H7 (cell line): ENCODE measurements at regions not wholly inside any gene's neighbourhood (a gene's known extent, or its start where the extent isn't known, plus 50 kb on each side); places are given as distances from the start of the nearest gene placed in this dataset.

Experiments used
- DNase-seq: peaks from one replicate; pipeline ENCODE4 v3.0.0; 2012
- H3K27me3 ChIP-seq: 2 replicates; pipeline ENCODE4 v1.6.0; 2011; ENCODE audit warnings: mild to moderate bottlenecking, low read length; ENCODE audit not compliant: control insufficient read depth, insufficient read depth
- H3K36me3 ChIP-seq: replicated peaks from 2 replicates; pipeline ENCODE4 v1.5.1; 2011; ENCODE audit warnings: low read length; ENCODE audit not compliant: control insufficient read depth, insufficient read depth
- H3K4me3 ChIP-seq: 2 replicates; pipeline ENCODE4 v1.5.1; 2011; ENCODE audit warnings: low read depth, mild to moderate bottlenecking, control low read depth, low read length, moderate library complexity; ENCODE audit not compliant: insufficient read depth

- no peak overlapping the region for H3K4me3 ChIP-seq
- no peak for DNase-seq
- no peaks in the 10 kb centered on the region for H3K27me3 ChIP-seq
- H3K36me3 ChIP-seq, result no peaks in the 10 kb centered on the region
These were observed 488.6 kb upstream of the PODXL start for GRCh38 chr7:132045002-132045401.

DNA sequence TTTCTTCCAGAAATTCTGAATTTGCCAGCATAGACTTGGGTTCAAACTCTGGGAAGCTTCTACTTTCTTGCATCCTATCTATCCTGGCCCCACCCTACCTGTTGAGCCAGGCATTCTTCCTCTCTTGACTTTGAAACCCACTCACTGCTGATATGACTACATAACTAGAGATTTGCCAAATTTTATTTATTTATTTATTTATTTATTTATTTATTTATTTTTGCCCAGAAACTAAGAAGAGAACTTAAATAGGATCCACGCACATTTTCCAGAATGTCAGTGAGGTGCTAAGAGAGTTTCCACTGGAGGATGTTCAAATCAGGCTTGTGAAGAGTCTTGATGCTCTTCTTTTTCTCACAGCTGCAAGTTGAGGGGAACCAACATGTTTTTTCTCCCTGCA, 487.8 kb upstream of the PODXL start:
- Histone ChIP-seq H3K36me3 (no peaks in the 10 kb centered on the region), H3K4me3 (no peak overlapping the region)
- no peak for DNase-seq

GRCh38 chr7:132041108-132041507, 484.7 kb upstream of the PODXL start:
- H3K4me3 ChIP-seq, result no peak overlapping the region
- no peaks in the 10 kb centered on the region for H3K36me3 ChIP-seq
- no peaks in the 10 kb centered on the region for H3K27me3 ChIP-seq
- no peak for DNase-seq

More for the DNA sequence above, 487.8 kb upstream of the PODXL start:
- no peaks in the 10 kb centered on the region for H3K27me3 ChIP-seq

DNA sequence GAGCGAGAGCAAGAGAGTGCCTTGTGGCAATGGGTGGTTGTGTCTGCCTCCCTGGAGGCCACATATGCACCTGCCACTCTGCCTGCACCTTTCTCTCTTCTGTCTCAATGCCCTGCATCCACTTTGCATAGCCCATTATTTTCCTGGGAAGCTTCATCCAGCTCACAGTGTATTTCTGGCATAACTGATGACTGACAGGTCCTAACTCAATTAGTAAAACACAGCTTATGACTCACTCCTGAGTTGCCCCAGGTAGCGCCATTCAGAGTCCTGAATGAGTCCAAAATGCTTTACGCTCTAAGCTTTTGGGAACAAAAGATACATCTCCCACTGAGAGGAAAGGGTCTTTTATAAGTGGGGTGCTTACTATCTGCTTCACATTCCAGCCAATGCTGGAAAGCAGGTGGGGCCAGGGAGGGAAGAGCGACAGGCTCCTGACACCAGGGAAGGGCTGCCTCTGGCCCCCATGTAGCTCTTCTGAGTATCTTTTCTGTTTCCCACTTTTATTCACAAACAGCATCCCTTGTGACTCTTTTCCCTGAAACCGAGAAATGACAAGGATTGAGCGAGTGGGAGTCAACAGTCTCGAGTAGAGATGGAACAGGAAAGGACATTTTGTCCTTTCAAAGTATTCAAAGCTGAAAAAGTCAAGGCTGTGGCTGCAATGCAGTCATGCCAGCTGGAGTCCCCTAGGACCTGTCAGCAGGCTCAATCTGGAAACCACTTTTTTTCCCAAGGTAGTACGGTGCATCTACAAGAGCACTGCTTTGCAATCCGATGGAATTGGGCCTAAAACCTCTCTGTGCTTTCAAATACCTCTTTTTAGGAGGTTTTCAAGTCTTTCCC, 479.3 kb upstream of the PODXL start:
- Histone ChIP-seq H3K36me3 (no peaks in the 10 kb centered on the region), H3K4me3 (no peak overlapping the region), H3K27me3 (no peaks in the 10 kb centered on the region)
- no peak for DNase-seq

GRCh38 chr7:132034748-132035416, 478.5 kb upstream of the PODXL start:
- no peak for DNase-seq
- Histone ChIP-seq H3K27me3 (no peaks in the 10 kb centered on the region), H3K36me3 (no peaks in the 10 kb centered on the region), H3K4me3 (no peak overlapping the region)

DNA sequence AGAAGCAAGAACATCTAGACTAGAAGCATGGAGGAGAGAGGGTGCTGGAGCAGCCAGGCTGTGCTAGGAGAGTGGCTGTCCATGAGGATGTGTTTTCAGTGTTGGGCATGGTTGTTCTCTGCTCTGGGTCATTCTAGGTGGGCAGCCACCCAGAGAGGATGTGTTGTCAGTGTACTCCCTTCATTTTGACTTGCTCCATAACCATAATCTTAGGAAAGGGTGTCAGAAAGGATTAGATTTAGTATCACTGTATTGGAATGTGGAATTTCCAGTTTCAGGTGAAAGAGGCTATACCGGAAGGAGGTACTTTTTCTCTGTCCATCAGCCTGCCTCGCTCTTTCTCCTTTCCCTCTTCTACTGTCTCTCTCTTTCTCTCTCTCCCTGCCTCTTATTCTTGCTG, 474.5 kb upstream of the PODXL start:
- Histone ChIP-seq H3K27me3 (no peaks in the 10 kb centered on the region; the same call in 1 of the 2 replicates), H3K36me3 (no peaks in the 10 kb centered on the region), H3K4me3 (no peak overlapping the region)
- DNase-seq, result no peak

- no peaks in the 10 kb centered on the region for H3K36me3 ChIP-seq
- no peak overlapping the region for H3K4me3 ChIP-seq
- H3K27me3 ChIP-seq, result no peaks in the 10 kb centered on the region; the same call in 1 of the 2 replicates
- no peak for DNase-seq
These were observed 473.7 kb upstream of the PODXL start for GRCh38 chr7:132030086-132030568.

DNA sequence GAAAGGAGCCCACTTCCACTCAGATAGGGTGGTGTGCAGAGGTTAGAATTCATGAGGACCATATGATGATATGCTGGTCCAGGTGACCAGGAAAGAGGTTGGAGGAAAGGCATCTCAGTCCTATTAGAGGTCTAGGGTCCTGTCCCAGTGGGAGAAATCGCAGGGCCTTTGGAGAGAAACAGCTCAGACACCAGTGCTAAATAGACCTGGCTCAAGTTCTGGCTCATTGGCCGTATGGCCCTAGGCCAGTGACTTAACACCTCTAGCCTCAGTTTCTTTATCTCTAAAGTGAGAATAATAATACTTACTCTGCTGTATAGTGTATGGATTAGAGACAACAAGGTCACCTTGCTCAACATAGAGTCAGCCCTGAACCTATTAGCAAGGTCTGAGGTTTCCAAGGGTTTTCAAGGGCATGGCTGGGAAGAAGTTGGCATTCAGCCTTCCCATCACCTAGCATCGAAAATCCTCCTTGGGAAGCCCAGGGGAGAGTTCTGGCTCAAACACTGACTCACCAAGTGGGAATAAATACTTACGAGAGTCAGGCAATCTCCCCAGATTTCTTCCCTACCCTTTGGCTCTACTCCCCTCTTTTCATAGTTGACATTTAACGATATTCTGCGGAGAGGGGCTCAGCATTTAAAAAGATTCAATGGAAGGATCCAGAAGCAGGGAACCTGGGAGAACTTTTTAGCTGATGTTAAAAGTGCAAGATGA, 473.1 kb upstream of the PODXL start:
- H3K4me3 ChIP-seq, result no peak overlapping the region
- H3K36me3 ChIP-seq, result no peaks in the 10 kb centered on the region
- no peak for DNase-seq
- H3K27me3 ChIP-seq, result no peaks in the 10 kb centered on the region; the same call in 1 of the 2 replicates

- H3K4me3 ChIP-seq, result no peak overlapping the region
- H3K27me3 ChIP-seq, result no peaks in the 10 kb centered on the region; the same call in 1 of the 2 replicates
- H3K36me3 ChIP-seq, result no peaks in the 10 kb centered on the region
- no peak for DNase-seq
These were observed 471.9 kb upstream of the PODXL start for GRCh38 chr7:132028144-132028920.

DNA sequence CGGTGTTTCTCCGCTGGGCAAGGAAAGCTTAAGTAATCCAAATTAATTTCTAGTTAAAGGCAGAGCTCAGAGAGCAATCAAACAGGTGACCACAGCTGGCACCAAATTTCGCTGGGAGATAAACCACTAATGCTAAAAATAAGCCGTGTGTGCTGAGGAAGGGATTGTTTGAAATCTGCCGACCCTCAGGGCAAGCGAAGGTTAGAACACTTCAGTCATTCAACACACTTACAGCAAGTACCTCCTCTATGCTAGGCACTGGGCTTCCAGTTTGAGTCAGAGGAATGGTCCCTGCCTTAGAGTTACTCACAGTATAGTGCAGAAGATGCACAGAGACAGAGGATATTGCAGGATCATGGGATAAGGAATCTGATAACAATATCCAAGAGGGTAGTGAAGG, 467.9 kb upstream of the PODXL start:
- Histone ChIP-seq H3K36me3 (no peaks in the 10 kb centered on the region), H3K27me3 (no peaks in the 10 kb centered on the region; the same call in 1 of the 2 replicates), H3K4me3 (no peak overlapping the region)
- no peak for DNase-seq

DNA sequence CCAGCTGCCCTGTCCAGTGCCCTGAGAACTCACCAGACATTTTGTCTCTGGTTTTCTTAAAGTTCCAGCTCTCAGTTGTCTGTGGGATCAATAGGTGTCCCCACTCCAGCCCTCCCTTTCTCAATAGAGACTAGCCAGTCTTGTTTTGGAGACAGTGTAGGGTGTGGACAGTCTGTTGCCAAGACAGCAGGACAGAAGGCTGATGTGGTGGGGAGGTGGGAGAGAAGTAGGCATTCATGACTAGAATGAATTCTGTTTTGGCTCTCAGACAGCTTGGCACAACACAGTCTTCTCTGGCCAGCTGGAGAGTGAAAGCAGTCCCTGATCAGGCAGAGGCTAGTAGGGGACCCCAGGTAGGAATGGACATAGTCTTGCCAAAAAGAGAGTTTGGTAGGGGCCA, 467.0 kb upstream of the PODXL start:
- Histone ChIP-seq H3K27me3 (no peaks in the 10 kb centered on the region; the same call in 1 of the 2 replicates), H3K4me3 (no peak overlapping the region)
- no peak for DNase-seq

DNA sequence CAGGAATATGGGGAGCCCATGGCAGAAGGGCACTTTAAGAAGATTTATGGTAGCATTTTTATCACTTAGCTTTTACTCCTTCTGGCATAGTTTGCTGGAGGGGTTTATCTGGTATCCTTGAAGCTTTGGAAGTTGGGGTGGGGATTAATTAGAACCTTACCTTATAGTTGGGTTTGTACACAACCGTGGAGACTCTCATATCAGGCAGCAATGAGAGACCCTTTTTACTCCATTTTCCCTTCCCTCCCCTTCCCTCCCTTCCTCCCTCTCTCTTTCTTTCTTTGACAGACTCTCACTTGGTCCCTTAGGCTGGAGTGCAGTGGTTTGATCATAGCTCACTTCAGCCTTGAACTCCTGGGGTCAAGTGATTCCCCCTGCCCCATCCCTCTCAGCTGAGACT, 465.8 kb upstream of the PODXL start:
- no peak overlapping the region for H3K4me3 ChIP-seq
- H3K27me3 ChIP-seq, result no peaks in the 10 kb centered on the region
- H3K36me3 ChIP-seq, result no peaks in the 10 kb centered on the region
- DNase-seq, result no peak

More for the DNA sequence above, 467.0 kb upstream of the PODXL start:
- no peaks in the 10 kb centered on the region for H3K36me3 ChIP-seq

DNA sequence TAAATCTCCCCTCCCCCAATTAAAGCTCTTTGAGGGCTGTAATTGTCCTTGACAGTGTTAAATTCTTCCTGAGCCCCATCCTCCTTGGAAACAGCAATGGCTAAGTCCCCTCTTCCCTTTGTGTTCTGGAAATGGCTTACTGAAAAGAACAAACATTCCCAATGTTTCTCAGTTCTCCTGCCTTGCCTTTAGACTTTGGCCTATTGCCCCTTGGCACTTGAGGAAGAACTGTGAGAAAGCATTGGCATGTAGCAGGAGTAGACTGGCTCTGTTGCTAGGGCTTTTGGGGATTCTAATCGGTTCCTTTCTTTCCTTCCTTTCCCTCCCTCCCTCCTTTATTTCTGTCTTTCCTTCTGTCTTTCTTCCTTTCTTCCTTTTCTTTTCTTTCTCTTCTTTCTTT, 463.3 kb upstream of the PODXL start:
- no peaks in the 10 kb centered on the region for H3K36me3 ChIP-seq
- H3K27me3 ChIP-seq, result no peaks in the 10 kb centered on the region
- no peak overlapping the region for H3K4me3 ChIP-seq
- no peak for DNase-seq

GRCh38 chr7:132009778-132010177, 453.4 kb upstream of the PODXL start:
- DNase-seq, result no peak
- Histone ChIP-seq H3K36me3 (no peaks in the 10 kb centered on the region), H3K4me3 (no peak overlapping the region), H3K27me3 (no peaks in the 10 kb centered on the region)
